ENCODE measurements at regions not wholly inside any gene's neighbourhood (a gene's known extent, or its start where the extent isn't known, plus 50 kb on each side); places are given as distances from the start of the nearest gene placed in this dataset.

DNA sequence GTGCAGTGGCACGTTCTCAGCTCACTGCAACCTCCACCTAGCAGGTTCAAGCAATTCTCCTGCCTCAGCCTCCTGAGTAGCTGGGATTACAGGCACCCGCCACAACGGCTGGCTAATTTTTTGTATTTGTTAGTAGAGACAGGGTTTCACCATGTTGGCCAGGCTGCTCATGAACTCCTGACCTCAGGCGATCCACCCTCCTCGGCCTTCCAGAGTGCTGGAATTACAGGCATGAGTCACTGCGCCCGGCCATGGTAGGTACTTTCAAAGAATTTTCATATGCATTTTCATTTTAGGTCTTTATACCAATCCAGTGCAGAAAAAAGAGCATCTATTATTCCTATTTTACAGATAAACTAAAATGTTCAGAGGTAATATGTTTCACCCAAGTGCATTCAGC lies 411.3 kb upstream of the USP15 start:
- Mint-ChIP-seq H3K4me1 (no peaks in the 10 kb centered on the region), H3K4me3 (no peak overlapping the region), H3K9me3 (peaks cover 3 to 11% (median 5%) of the 10 kb centered on the region in 5 donors), H3K36me3 (no peaks in the 10 kb centered on the region), H3K27ac (no peak overlapping the region), H3K27me3 (no peaks in the 10 kb centered on the region)
- H3K4me3 ChIP-seq (ENCODE audit: low read length), result no peak overlapping the region
- no peaks in the 10 kb centered on the region for H3K9me3 ChIP-seq (ENCODE audit: low read length)
- DNase-seq, result no peak
- CTCF ChIA-PET, result no interaction called here
- H3K36me3 ChIP-seq (ENCODE audit: insufficient read depth, low read length), result no peaks in the 10 kb centered on the region
- no peaks in the 10 kb centered on the region for H3K27me3 ChIP-seq (ENCODE audit: insufficient read depth, low read length, poor library complexity, severe bottlenecking)
- POLR2A ChIA-PET, result no interaction called here
- H3K27ac ChIP-seq (ENCODE audit: low read depth, low read length), result no peak overlapping the region
- no peaks in the 10 kb centered on the region for H3K4me1 ChIP-seq (ENCODE audit: insufficient read depth, low read length)

DNA sequence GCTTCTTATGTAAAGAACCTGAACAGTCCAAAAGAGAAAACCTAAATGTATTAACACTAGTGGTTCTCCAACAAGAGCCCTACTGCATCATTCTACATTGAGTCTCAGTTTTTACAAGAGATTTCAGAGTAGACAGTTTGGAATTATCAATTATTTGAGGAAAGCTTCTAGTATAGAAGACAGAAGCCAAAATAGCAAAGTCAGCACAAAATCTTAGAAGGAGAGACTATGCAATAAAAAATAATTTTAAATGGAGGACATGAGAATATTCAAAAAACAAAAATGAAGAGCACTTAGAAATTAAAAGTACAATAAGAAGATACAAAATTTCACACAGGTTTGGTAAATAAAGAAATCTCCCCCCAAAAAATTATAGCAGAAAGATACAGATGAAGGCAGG lies 406.3 kb upstream of the USP15 start:
- no peak overlapping the region for H3K4me3 ChIP-seq (ENCODE audit: low read length)
- POLR2A ChIA-PET, result no interaction called here
- Mint-ChIP-seq H3K4me3 (no peak overlapping the region), H3K27me3 (no peaks in the 10 kb centered on the region), H3K36me3 (no peaks in the 10 kb centered on the region), H3K4me1 (no peaks in the 10 kb centered on the region), H3K9me3 (peaks cover 4 to 18% (median 11%) of the 10 kb centered on the region in 5 donors), H3K27ac (peak overlapping the region in 1 of 8 donors; percentile 14)
- no peak overlapping the region for H3K27ac ChIP-seq (ENCODE audit: low read depth, low read length)
- no peaks in the 10 kb centered on the region for H3K27me3 ChIP-seq (ENCODE audit: insufficient read depth, low read length, poor library complexity, severe bottlenecking)
- H3K9me3 ChIP-seq (ENCODE audit: low read length), result no peaks in the 10 kb centered on the region
- no peak for DNase-seq
- CTCF ChIA-PET, result no interaction called here
- no peaks in the 10 kb centered on the region for H3K4me1 ChIP-seq (ENCODE audit: insufficient read depth, low read length)
- no peaks in the 10 kb centered on the region for H3K36me3 ChIP-seq (ENCODE audit: insufficient read depth, low read length)

DNA sequence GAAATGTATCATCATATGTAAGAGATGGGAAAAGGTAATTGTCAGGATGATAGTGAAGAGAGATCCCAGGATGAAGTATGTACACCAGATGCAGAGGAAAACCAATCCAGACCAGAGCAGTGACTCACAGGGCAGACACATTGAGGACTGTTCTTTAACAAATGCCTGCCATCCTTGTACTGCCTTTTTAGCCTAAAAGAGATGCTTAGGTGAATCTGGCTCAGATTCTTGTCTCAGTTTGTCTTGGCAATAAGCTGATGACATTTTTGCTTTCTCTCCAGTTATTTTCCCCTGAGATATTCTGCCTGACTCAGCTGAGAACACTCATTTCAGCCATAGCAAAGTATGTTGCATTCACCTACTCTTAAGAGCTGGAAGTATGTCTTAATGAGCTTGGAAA lies 405.3 kb upstream of the USP15 start:
- no peak overlapping the region for H3K27ac Mint-ChIP-seq
- DNase-seq, result no peak
- Histone ChIP-seq H3K4me1 (ENCODE audit: insufficient read depth, low read length) (no peaks in the 10 kb centered on the region), H3K27me3 (ENCODE audit: insufficient read depth, low read length, poor library complexity, severe bottlenecking) (no peaks in the 10 kb centered on the region), H3K4me3 (ENCODE audit: low read length) (no peak overlapping the region), H3K27ac (ENCODE audit: low read depth, low read length) (no peak overlapping the region), H3K36me3 (ENCODE audit: insufficient read depth, low read length) (no peaks in the 10 kb centered on the region), H3K9me3 (ENCODE audit: low read length) (no peaks in the 10 kb centered on the region)
- CTCF ChIA-PET, result no interaction called here
- H3K4me3 Mint-ChIP-seq, result no peak overlapping the region
- no peaks in the 10 kb centered on the region for H3K4me1 Mint-ChIP-seq
- peaks cover 4 to 23% (median 11%) of the 10 kb centered on the region in 5 donors for H3K9me3 Mint-ChIP-seq
- no peaks in the 10 kb centered on the region for H3K27me3 Mint-ChIP-seq
- POLR2A ChIA-PET, result no interaction called here
- no peaks in the 10 kb centered on the region for H3K36me3 Mint-ChIP-seq

DNA sequence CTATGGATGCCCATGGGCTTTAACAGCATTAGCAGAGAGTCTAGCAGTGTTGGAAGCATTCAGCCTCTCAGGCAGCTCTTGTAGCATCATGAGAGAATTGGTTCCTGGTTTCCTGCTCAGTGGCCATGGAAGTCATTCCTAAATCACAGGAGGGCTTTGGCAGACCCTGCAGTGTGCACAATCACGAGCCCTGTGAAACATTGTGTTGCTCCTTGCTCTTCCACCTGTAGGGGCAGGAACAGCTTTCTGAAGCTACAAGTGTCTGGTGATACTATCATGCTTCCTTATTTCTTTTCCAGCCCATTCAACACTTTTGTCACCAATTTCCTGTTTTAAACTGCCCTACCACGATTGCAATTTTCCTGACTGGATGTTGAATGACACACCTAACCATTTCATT lies 402.2 kb upstream of the USP15 start:
- Histone ChIP-seq H3K9me3 (ENCODE audit: low read length) (no peaks in the 10 kb centered on the region), H3K4me3 (ENCODE audit: low read length) (no peak overlapping the region), H3K4me1 (ENCODE audit: insufficient read depth, low read length) (no peaks in the 10 kb centered on the region), H3K27me3 (ENCODE audit: insufficient read depth, low read length, poor library complexity, severe bottlenecking) (no peaks in the 10 kb centered on the region), H3K27ac (ENCODE audit: low read depth, low read length) (no peak overlapping the region), H3K36me3 (ENCODE audit: insufficient read depth, low read length) (no peaks in the 10 kb centered on the region)
- no peak for DNase-seq
- peaks cover 5 to 23% (median 11%) of the 10 kb centered on the region in 5 donors for H3K9me3 Mint-ChIP-seq
- no peak overlapping the region for H3K4me3 Mint-ChIP-seq
- POLR2A ChIA-PET, result no interaction called here
- H3K36me3 Mint-ChIP-seq, result no peaks in the 10 kb centered on the region
- CTCF ChIA-PET, result no interaction called here
- H3K27ac Mint-ChIP-seq, result no peak overlapping the region
- no peaks in the 10 kb centered on the region for H3K27me3 Mint-ChIP-seq
- no peaks in the 10 kb centered on the region for H3K4me1 Mint-ChIP-seq

DNA sequence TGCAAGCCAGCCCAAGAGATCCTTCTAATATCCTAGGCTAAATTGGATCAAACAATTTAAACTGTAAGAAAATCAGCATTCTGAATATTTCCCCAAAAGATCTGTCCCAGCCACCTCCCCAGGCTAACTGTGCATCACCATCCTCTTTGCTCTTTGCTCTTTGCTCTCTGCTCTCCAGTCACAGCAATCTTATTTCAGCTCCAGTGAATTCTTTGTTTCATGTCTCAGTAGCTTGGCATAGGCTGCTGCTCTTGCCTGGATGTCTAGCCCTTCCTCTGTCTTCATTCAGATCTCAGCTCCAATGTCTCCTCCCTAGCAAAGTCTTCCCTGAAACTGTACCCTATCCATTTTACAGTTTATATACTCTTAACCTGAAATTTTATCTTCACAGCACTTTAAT lies 399.8 kb upstream of the USP15 start:
- CTCF ChIA-PET, result no interaction called here
- Histone ChIP-seq H3K27ac (ENCODE audit: low read depth, low read length) (no peak overlapping the region), H3K36me3 (ENCODE audit: insufficient read depth, low read length) (no peaks in the 10 kb centered on the region), H3K4me1 (ENCODE audit: insufficient read depth, low read length) (no peaks in the 10 kb centered on the region), H3K27me3 (ENCODE audit: insufficient read depth, low read length, poor library complexity, severe bottlenecking) (no peaks in the 10 kb centered on the region), H3K4me3 (ENCODE audit: low read length) (no peak overlapping the region), H3K9me3 (ENCODE audit: low read length) (no peaks in the 10 kb centered on the region)
- DNase-seq, result no peak
- Mint-ChIP-seq H3K27ac (no peak overlapping the region), H3K27me3 (no peaks in the 10 kb centered on the region), H3K9me3 (peaks cover 2 to 18% (median 6%) of the 10 kb centered on the region in 5 donors), H3K4me3 (no peak overlapping the region), H3K4me1 (no peaks in the 10 kb centered on the region), H3K36me3 (no peaks in the 10 kb centered on the region)
- POLR2A ChIA-PET, result no interaction called here

DNA sequence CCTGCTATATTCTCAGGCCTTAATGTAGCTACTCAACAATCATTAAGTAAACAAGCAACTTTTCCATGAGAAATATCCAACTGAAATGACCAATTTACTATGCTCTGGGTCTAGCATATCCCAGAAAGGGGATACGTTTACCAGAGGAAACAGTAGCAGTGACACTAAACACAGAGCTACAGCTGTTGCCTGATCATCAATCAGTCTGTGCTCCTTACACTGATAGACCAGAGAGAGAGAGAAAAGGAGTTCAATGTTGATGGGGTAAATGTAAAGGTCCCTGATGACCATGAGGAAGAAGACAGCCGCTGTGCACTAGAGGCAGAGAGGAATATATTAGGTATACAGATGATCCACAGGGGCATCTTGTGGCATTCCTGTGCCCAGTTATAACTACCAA lies 397.2 kb upstream of the USP15 start:
- Histone ChIP-seq H3K4me3 (ENCODE audit: low read length) (no peak overlapping the region), H3K27me3 (ENCODE audit: insufficient read depth, low read length, poor library complexity, severe bottlenecking) (no peaks in the 10 kb centered on the region), H3K27ac (ENCODE audit: low read depth, low read length) (no peak overlapping the region), H3K9me3 (ENCODE audit: low read length) (no peaks in the 10 kb centered on the region), H3K36me3 (ENCODE audit: insufficient read depth, low read length) (no peaks in the 10 kb centered on the region), H3K4me1 (ENCODE audit: insufficient read depth, low read length) (no peaks in the 10 kb centered on the region)
- no peak for DNase-seq
- no peak overlapping the region for H3K4me3 Mint-ChIP-seq
- H3K9me3 Mint-ChIP-seq, result peaks cover 0 to 18% (median 6%) of the 10 kb centered on the region in 5 donors
- H3K27me3 Mint-ChIP-seq, result no peaks in the 10 kb centered on the region
- CTCF ChIA-PET, result no interaction called here
- no peak overlapping the region for H3K27ac Mint-ChIP-seq
- no peaks in the 10 kb centered on the region for H3K4me1 Mint-ChIP-seq
- H3K36me3 Mint-ChIP-seq, result no peaks in the 10 kb centered on the region
- POLR2A ChIA-PET, result no interaction called here

DNA sequence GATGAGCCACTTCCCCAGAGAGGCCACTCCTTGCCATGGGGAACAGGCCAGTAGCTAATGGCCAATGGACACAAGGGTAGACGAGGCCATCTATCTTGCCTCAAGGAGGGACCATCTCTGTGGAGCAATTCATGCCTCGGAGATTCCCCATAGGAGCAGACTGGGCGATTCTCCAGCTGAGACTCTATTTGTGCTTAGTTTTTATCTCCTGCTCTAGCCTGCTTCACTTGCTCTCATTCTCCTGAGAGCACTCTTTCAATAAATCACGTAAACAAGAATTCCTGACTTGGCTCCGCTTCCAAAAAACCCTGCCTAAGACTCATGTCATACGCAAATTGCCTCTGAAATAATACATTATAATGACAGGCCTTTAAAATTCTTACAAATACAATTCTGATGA lies 396.4 kb upstream of the USP15 start:
- Histone ChIP-seq H3K36me3 (ENCODE audit: insufficient read depth, low read length) (no peaks in the 10 kb centered on the region), H3K4me3 (ENCODE audit: low read length) (no peak overlapping the region), H3K9me3 (ENCODE audit: low read length) (no peaks in the 10 kb centered on the region), H3K27ac (ENCODE audit: low read depth, low read length) (no peak overlapping the region), H3K27me3 (ENCODE audit: insufficient read depth, low read length, poor library complexity, severe bottlenecking) (no peaks in the 10 kb centered on the region), H3K4me1 (ENCODE audit: insufficient read depth, low read length) (no peaks in the 10 kb centered on the region)
- no peak for DNase-seq
- peaks cover 0 to 17% (median 6%) of the 10 kb centered on the region in 5 donors for H3K9me3 Mint-ChIP-seq
- CTCF ChIA-PET, result no interaction called here
- H3K27ac Mint-ChIP-seq, result no peak overlapping the region
- no peaks in the 10 kb centered on the region for H3K27me3 Mint-ChIP-seq
- POLR2A ChIA-PET, result no interaction called here
- no peak overlapping the region for H3K4me3 Mint-ChIP-seq
- H3K36me3 Mint-ChIP-seq, result no peaks in the 10 kb centered on the region
- no peaks in the 10 kb centered on the region for H3K4me1 Mint-ChIP-seq

DNA sequence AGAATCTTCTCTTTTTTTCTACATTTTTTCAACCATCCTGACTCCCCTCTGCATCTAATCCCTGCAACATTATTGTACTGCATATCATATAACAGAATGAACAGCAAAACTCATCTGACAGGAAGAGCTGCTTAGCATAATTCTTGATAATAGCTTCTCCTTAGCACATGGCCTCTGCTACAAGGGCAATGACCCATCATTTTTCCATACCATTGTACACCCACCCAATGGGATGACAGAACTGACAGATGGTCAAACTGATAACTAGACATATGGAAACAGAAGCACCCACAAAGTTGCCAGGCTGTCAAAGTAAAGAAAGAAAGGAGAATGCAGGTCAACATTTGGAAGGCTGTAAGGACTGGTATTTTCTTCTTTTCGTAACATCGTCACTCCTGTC lies 390.4 kb upstream of the USP15 start:
- no peaks in the 10 kb centered on the region for H3K9me3 ChIP-seq (ENCODE audit: low read length)
- H3K4me1 ChIP-seq (ENCODE audit: insufficient read depth, low read length), result peaks cover 11% of the 10 kb centered on the region
- ChIA-PET POLR2A (no interaction called here), CTCF (no interaction called here)
- H3K27ac ChIP-seq (ENCODE audit: low read depth, low read length), result no peak overlapping the region
- H3K27me3 ChIP-seq (ENCODE audit: insufficient read depth, low read length, poor library complexity, severe bottlenecking), result no peaks in the 10 kb centered on the region
- Mint-ChIP-seq H3K9me3 (peaks cover 0 to 11% (median 2%) of the 10 kb centered on the region in 5 donors), H3K27ac (no peak overlapping the region), H3K4me3 (no peak overlapping the region), H3K4me1 (no peaks in the 10 kb centered on the region), H3K36me3 (no peaks in the 10 kb centered on the region), H3K27me3 (peaks cover 0 to 1% of the 10 kb centered on the region in 2 donors)
- no peaks in the 10 kb centered on the region for H3K36me3 ChIP-seq (ENCODE audit: insufficient read depth, low read length)
- DNase-seq, result no peak
- no peak overlapping the region for H3K4me3 ChIP-seq (ENCODE audit: low read length)

All from CD8-positive, alpha-beta memory T cell (primary cell).